NB4 (cell line): ENCODE measurements at regions not wholly inside any gene's neighbourhood (a gene's known extent, or its start where the extent isn't known, plus 50 kb on each side); places are given as distances from the start of the nearest gene placed in this dataset.

Experiments used
- CTCF ChIP-seq: IDR thresholded peaks from one replicate; pipeline ENCODE4 v1.5.1; 2012; ENCODE audit warnings: low read depth, low read length
- MAX ChIP-seq: IDR thresholded peaks from 2 replicates; pipeline ENCODE4 v1.6.1; 2011; ENCODE audit warnings: low read depth, low read length
- MYC ChIP-seq: IDR thresholded peaks from 2 replicates; pipeline ENCODE4 v1.6.1; 2011; ENCODE audit warnings: low read depth, low read length
- POLR2A ChIP-seq: IDR thresholded peaks from 2 replicates; pipeline ENCODE4 v1.6.1; 2011; ENCODE audit warnings: mild to moderate bottlenecking; ENCODE audit not compliant: insufficient read length; ENCODE audit errors: extremely low read depth

- no peak for TF ChIP-seq POLR2A
- no peak for TF ChIP-seq CTCF
- no peak for TF ChIP-seq MYC
- TF ChIP-seq MAX = no peak
These were observed 224.4 kb downstream of the TPBG start for GRCh38 chr6:82588020-82588419.
